Endothelial cell (in vitro differentiated cells): ENCODE measurements at regions not wholly inside any gene's neighbourhood (a gene's known extent, or its start where the extent isn't known, plus 50 kb on each side); places are given as distances from the start of the nearest gene placed in this dataset.
"Not testable (repeated sequence)": the region's sequence is repeated elsewhere in the genome, so short reads cannot be mapped to it uniquely, and the experiment has no call there.

ENCODE experiments used
- DNase-seq: peaks from one replicate; pipeline ENCODE4 v3.0.0; 2021; ENCODE audit warnings: low spot score
- H3K27ac Mint-ChIP-seq: one replicate; pipeline ENCODE4 v1.8.0; 2021; ENCODE audit warnings: mixed read lengths, inconsistent platforms; ENCODE audit not compliant: unreplicated experiment
- H3K27me3 Mint-ChIP-seq: one replicate; pipeline ENCODE4 v1.8.0; 2021; ENCODE audit warnings: mild to moderate bottlenecking, moderate library complexity, mixed read lengths, inconsistent platforms; ENCODE audit not compliant: unreplicated experiment
- H3K36me3 Mint-ChIP-seq: one replicate; pipeline ENCODE4 v1.8.0; 2021; ENCODE audit warnings: mild to moderate bottlenecking, low read depth, mixed read lengths, inconsistent platforms; ENCODE audit not compliant: unreplicated experiment
- H3K4me1 Mint-ChIP-seq: one replicate; pipeline ENCODE4 v1.8.0; 2021; ENCODE audit warnings: mild to moderate bottlenecking, mixed read lengths, inconsistent platforms; ENCODE audit not compliant: unreplicated experiment
- H3K4me3 Mint-ChIP-seq: one replicate; pipeline ENCODE4 v1.8.0; 2021; ENCODE audit warnings: mild to moderate bottlenecking, mixed read lengths, inconsistent platforms; ENCODE audit not compliant: unreplicated experiment
- H3K9me3 Mint-ChIP-seq: one replicate; pipeline ENCODE4 v1.8.0; 2021; ENCODE audit warnings: mixed read lengths, inconsistent platforms; ENCODE audit not compliant: unreplicated experiment
- TF ChIP-seq, protein P1 (sequence below): fragments of 200-600 bp; sonication (generic); IDR thresholded peaks from one replicate; pipeline ENCODE4 v1.5.0; 2021; ENCODE audit warnings: antibody characterized with exemption; ENCODE audit not compliant: unreplicated experiment

DNA sequence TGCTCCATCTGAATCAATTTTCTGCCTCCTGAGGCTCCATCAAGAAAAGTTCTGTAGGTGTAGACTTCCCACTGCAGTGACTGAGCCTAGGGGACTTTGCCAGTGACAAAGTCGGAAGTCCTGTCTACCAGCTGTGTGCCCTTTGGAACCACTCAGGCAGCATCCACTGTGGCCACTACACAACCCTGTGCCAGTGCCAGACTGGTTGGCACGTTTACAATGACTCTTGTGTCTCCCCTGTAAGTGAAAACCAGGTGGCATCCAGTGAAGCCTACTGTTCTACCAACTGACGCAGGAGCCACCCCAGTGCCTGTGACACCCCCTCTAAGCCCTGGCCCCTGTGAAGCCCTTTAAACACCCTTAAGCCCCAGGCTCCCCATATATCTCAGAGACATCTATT is 132.1 kb upstream of the SERPINE2 start:
- TF ChIP-seq, protein P1, sequence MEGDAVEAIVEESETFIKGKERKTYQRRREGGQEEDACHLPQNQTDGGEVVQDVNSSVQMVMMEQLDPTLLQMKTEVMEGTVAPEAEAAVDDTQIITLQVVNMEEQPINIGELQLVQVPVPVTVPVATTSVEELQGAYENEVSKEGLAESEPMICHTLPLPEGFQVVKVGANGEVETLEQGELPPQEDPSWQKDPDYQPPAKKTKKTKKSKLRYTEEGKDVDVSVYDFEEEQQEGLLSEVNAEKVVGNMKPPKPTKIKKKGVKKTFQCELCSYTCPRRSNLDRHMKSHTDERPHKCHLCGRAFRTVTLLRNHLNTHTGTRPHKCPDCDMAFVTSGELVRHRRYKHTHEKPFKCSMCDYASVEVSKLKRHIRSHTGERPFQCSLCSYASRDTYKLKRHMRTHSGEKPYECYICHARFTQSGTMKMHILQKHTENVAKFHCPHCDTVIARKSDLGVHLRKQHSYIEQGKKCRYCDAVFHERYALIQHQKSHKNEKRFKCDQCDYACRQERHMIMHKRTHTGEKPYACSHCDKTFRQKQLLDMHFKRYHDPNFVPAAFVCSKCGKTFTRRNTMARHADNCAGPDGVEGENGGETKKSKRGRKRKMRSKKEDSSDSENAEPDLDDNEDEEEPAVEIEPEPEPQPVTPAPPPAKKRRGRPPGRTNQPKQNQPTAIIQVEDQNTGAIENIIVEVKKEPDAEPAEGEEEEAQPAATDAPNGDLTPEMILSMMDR: no peak
- no peak for DNase-seq
- H3K4me3 Mint-ChIP-seq: no peak overlapping the region
- H3K4me1 Mint-ChIP-seq: peaks cover 16% of the 10 kb centered on the region
- no peaks in the 10 kb centered on the region for H3K36me3 Mint-ChIP-seq
- H3K27ac Mint-ChIP-seq: no peak overlapping the region
- H3K27me3 Mint-ChIP-seq: no peaks in the 10 kb centered on the region
- H3K9me3 Mint-ChIP-seq: no peaks in the 10 kb centered on the region

- no peaks in the 10 kb centered on the region for H3K9me3 Mint-ChIP-seq
- H3K4me1 Mint-ChIP-seq: peaks cover 2% of the 10 kb centered on the region
- DNase-seq: no peak
- no peak overlapping the region for H3K27ac Mint-ChIP-seq
- H3K4me3 Mint-ChIP-seq: no peak overlapping the region
- H3K27me3 Mint-ChIP-seq: no peaks in the 10 kb centered on the region
- TF ChIP-seq, protein P1: no peak
- no peaks in the 10 kb centered on the region for H3K36me3 Mint-ChIP-seq
Measured at GRCh38 chr2:224169847-224170246, 130.8 kb upstream of the SERPINE2 start.

GRCh38 chr2:224167781-224168180 is 128.7 kb upstream of the SERPINE2 start:
- not testable (repeated sequence) for H3K27me3 Mint-ChIP-seq, H3K9me3 Mint-ChIP-seq, H3K36me3 Mint-ChIP-seq, DNase-seq, H3K4me3 Mint-ChIP-seq, H3K4me1 Mint-ChIP-seq, H3K27ac Mint-ChIP-seq

GRCh38 chr2:224166654-224167053 is 127.6 kb upstream of the SERPINE2 start:
- no peaks in the 10 kb centered on the region for H3K36me3 Mint-ChIP-seq
- no peak overlapping the region for H3K27ac Mint-ChIP-seq
- DNase-seq: no peak
- no peaks in the 10 kb centered on the region for H3K4me1 Mint-ChIP-seq
- TF ChIP-seq, protein P1: no peak
- no peaks in the 10 kb centered on the region for H3K27me3 Mint-ChIP-seq
- H3K4me3 Mint-ChIP-seq: no peak overlapping the region
- H3K9me3 Mint-ChIP-seq: no peaks in the 10 kb centered on the region

DNA sequence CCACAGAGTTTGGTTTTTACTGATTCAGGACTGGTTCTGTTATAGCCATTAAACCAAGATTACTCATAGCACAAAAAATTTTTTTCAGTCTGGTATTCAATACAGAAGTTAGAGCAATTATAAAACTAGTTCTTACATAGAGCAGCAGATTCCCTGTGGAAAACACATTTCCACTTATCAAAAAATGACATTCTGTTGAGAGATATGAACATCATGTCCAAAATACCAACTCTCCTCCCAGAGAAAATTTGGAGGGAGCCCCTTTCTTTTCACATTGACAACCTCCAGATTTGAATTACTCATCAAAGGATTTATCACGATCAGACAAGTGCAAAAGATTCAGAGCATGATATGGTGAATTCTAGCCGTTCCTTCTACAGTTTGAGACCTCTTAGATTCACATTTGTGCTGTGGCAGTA is 126.8 kb upstream of the SERPINE2 start:
- Mint-ChIP-seq H3K27me3 (peaks cover 1% of the 10 kb centered on the region), H3K4me3 (no peak overlapping the region), H3K4me1 (no peaks in the 10 kb centered on the region), H3K27ac (no peak overlapping the region), H3K9me3 (no peaks in the 10 kb centered on the region), H3K36me3 (no peaks in the 10 kb centered on the region)
- TF ChIP-seq, protein P1: no peak
- DNase-seq: no peak
